RKO (cell line): ENCODE measurements at regions not wholly inside any gene's neighbourhood (a gene's known extent, or its start where the extent isn't known, plus 50 kb on each side); places are given as distances from the start of the nearest gene placed in this dataset.
A peak's percentile ranks its signal among the peaks of the same experiment; 100 is the strongest.
"Not testable (repeated sequence)": the region's sequence is repeated elsewhere in the genome, so short reads cannot be mapped to it uniquely, and the experiment has no call there.

ENCODE experiments used
- DNase-seq: peaks from one replicate; pipeline ENCODE4 v3.0.0-alpha.2; 2016; ENCODE audit warnings: low spot score

DNA sequence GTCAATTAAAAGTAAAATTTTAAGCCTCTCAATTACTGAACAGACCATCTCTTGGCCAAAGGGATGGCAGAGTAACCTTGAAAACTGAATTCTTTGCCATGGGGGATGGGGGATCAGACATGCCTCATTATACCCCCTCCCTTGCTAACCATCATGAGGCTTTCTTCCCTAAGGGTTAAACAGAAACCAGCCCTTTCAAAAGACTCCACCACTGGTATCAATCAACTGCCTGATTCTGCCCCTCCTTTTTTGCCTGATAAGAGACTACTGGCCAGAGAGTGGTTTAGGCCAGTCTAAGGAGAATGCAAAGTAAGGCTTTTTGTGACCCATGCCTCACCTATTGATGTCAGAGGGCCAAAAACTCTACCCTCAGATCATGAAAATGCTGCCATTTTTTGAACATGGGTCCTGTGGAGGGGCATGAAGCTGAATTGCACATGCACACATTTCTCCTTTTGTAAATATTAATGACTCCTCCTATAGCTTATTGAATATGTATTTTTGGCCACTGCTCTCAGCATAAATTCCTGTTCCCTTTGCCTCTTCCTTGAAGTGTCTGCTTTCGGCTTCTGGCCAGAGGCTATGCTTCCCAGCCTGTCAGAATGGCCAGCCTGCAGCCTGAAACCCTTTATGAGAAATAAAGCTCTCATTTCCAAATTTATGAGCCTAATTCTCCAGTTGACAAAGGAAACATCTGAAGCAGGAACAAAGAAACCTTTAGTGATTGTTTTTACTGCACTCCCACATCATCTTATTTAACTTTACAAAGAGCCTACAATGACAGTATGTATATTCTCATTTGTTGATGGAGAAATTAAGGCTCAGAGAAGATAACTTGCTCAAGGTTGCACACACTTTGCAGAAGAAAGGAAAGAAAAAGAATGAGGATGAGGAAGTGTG lies 270.7 kb upstream of the CELF4 start:
- DNase-seq: no peak

DNA sequence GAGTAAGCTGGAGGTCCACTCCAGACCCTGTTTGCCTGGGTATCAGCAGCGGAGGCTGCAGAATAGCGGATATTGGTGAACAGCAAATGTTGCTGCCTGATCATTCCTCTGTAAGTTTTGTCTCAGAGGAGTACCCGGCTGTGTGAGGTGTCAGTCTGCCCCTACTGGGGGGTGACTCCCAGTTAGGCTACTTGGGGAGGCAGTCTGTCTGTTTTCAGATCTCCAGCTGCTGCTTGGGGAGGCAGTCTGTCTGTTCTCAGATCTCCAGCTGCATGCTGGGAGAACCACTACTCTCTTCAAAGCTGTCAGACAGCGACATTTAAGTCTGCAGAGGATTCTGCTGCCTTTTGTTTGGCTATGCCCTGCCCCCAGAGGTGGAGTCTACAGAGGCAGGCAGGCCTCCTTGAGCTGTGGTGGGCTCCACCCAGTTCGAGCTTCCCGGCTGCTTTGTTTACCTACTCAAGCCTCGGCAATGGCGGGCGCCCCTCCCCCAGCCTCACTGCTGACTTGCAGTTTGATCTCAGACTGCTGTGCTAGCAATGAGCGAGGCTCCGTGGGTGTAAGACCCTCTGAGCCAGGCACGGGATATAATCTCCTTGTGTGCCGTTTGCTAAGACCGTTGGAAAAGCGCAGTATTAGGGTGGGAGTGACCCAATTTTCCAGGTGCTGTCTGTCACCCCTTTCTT lies 266.6 kb upstream of the CELF4 start:
- DNase-seq: not testable (repeated sequence)

DNA sequence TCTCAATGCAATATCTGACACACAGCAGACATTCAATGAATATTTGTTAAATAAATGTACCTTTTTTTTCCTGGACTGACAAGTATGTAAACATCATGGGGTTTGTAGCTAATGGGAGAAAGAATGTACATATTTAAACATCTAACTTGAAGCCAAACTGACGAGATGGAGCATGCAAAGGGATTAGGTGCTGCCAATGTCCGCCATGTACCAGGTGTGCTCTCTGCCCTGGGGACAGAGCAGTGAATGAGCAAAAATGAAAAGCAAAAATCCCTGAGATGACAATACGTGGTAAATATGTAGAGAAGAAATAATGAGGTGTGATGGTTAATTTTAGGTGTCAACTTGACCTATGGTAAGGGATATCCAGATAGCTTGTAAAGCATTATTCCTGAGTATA lies 247.4 kb upstream of the CELF4 start:
- DNase-seq: no peak

DNA sequence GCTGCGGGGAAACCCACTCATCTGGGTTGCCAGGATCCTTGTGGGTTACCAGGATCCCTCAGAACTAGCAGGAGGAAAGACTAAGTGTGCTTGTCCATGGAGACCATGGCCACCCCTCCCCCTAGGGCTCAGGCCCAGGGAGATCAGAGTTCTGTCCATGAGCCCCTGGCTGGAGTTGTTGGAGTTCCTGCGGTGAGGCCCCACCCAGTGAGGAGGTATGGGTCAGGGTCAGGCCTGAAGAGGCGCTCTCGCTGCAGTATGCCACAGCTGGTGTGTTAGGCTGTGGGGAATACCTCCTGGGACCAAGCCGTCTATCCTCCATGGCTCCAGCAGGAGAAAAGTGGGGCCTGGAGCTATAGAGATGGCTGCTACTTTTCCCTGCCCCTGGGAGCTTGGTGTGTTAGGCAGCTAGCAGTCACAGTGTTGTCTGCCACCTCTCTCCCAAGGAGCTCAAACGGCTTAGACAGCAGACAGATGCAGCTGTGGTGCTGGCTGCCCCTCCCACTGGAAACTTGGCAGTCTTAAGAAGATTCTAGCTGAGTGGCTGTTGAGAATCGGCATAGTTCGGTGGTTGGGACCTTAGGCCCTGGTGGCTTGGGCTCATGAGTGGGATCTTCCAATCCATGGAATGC lies 240.3 kb upstream of the CELF4 start:
- no peak for DNase-seq

DNA sequence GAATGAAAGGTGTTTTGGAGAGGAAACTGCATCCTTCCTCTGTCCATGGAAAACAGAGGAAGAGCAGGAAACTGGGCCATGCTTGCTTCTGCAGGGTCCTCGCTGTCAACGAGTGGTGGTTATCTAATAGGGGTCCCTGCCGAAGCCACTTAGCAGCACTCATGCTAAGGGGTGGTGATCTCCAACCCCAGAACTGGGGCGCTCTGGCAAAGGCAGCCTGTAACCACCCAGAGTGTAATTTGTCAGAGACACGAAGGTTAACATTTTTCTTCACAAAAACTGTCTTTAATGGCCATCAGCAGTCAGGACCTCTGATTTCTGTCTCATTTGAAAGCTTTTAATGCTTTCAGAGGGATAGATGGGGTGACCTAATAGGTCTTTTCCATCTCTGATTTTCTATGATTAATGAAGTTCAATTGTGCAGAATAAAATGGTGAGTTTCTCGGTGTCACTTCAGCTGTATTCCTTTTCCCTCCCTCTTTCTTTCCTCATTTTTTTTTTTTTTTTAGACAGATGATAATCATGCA lies 231.3 kb upstream of the CELF4 start:
- no peak for DNase-seq

DNA sequence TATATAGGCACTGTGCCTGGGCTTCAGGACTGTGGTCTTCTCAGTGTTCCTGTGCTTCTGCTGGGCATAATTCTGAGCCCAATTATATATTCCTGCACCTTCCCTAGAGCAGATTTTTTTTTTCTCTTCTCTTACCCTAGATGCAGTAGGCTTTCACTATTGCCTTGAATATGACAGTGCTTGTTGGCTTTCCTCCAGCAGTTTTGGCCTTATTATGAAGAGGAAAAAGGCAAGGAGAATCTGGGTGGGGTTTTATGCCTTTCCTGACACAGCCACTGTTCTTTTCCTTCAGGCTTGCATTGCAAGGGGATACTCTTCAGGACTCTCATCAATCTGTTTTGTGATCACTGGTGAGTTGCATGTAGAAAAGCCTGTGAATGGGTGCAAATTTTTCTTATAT lies 221.9 kb upstream of the CELF4 start:
- no peak for DNase-seq

DNA sequence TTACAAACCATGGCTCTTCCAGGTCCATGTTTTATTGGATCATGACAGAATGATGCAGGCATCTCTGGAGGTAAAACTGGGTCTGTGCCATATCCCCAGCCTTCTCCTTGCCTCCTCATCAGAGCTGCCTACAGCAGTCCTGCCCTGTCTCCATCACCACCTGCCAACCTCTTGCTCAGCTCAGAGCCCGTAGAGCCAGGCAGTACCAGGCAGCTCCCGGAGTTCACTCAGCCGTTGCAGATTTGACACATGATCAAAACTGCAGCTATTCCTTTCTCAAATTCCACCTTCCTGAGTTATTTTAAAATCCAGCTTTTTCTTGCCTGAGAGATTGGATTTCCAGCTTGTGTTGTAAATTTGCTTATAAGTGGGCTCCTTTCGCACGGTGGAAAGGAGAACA lies 218.2 kb upstream of the CELF4 start:
- DNase-seq: no peak

DNA sequence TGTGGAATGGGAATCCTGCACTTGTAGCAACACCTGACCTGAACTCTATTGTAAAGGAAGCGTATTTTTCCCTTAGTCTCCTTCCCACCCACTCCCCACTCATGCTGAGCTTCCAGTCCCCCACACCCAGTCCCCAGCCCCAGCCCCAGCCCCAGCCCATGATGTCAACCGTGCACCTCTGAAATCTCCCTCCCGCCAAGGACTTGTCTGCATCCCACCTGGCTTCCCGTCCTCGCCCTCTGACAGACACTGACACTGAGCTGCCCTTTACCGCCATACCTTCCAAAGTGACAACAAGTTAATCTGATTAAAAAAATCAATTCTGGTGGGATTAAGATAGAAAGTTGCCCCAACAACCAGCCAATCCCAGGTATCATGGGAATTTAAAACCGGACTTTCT lies 213.6 kb upstream of the CELF4 start:
- no peak for DNase-seq

DNA sequence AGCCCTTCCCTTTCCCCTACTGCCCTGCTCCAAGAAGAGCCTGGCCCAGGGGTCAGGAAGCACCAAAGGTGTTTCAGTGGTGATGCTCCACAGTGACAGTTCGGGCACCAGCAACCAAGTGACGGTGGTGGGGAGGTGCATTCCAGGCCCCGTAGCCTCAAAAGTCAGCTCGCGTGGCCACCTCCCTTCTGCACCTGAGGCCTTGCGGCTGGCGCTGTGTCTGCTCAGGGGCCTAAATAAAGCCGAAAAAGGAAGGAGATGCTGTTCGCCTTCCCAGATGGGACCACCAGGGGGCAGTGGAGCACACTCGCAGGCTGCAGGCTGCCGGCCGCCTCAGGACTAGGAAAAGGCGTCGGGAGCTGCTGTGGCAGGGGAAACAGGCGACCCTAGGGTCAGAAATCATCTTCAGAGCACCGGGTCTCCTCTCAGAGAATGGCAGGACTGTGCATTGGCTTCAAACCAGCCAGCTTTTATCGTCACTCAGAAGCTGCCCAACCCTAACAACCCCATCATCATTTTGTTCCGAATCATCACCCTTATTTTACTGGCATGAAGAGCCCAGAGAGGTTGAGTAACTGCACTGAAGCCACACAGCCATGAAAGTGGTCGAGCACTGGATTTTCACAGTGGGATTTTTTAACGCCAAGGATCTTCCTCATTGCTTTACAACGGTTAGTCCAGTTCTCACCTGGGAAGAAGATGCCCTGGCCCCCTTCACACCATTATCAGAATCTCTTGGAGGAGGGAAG lies 213.0 kb upstream of the CELF4 start:
- DNase-seq: peak; percentile 39

DNA sequence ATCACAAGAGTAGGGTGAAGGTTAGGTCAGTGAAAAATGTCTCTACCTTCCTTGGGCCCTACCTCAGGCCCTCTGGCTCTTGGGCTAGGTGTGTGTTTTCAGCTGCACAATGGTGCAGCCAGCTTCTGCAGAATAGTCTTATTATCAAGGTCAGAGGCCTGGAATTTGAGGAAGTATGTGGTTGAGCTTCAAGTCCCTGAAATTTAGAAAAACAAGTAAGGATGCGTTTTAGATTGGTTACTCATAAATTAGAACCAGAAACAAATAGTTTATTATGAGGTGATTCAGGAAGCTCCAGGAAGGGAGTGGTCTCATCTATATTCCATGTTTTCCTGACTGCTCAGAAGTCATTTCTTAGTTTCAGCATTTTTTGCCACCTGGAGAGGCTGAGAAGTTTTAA lies 204.2 kb upstream of the CELF4 start:
- no peak for DNase-seq

DNA sequence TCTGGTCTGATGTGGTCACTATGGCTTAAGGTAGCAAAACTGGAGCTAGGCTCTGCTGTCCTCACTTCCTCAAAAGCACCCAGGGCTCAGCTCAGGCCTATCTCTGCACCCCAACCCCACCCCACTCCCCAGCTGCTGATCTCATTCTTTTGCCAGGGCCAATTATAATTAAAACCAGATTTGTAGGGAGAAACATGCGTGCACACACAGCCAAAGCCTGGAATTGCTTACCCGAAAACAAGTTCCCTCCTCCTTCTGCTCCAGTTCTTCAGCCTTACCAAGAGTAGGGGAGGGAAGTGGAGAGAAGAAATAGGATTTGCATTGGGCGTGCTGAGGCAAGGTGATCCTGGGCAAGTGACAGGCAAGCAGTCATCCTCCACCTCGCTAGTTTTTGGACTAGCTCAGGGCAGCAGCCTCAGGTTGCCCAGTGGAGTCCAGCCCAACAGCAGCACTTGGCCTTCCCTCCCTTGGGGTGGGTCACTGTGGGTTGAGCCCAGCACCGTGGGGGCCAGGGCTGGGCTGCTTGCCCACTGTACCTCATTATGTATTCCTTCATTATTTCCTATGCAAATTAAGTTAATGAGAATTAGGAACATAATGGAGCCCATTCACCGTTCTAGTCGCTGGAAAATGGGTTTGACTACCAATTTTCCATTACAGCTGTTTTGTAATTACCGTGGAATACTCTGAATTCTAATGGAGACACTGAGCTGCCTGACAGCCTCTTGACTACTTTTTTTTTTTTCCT lies 199.1 kb upstream of the CELF4 start:
- no peak for DNase-seq

DNA sequence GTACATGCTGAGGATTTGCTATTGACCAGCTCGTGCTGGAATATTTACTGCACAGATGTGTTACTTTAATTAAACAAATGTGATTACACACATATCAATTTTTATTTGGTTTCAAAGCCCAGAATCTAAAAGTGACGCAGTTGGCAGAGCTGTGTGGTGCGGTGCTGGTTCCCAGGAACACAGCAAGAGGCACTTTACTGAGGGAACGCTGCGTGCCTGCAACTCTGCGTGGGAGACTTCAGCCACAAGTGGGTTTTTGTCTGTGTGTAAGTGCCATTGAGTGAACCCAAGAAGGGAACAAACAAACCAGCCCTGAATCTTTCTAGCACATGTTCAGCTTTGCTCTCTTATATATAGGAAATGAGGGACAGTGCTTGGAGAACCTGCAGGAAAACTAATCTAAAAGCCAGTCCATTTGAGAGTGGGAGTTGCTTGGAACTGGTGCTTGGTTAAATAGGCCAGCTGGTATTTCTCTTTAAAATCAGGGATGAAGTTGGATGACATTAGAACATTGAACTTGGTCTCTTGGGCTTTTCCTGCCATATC lies 196.6 kb upstream of the CELF4 start:
- DNase-seq: no peak

DNA sequence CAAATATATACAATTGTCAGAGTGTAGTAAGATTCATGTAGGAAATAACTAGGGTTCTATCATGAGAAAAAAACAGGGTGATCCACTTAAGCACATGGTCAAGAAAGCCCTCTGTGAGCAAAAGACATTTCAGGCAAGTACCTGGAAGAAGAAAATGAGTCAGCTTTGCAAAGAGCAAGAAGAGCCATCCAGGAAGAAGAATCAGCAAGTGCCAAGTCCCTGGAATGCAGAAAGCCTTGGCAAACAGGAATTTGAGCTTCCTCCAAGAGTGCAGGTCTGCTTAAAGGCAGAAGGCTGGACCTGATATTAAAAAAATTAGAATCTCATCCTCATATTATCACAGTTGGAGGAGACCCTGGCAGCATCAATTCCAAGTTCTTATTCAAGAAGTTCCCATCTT lies 188.5 kb upstream of the CELF4 start:
- no peak for DNase-seq

DNA sequence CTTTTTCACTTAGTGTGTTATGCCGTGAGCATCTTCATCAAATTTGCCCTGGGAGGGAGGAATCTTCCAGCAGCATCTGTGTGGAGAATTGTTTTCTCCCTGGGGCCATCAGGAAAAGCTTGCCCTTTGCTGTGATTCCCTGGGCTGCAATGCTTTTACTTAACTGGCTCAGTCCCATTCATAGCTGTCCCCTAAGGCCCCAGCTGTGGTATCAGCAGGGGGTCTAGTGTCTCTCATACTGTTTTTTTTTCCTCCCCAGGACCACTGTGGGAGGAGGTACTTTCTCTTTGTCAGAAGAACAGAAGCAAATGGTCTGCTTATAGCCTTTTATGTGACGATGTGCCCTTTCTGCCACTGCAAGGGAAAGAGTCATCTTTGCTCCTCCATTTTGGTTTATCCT lies 176.8 kb upstream of the CELF4 start:
- DNase-seq: no peak

DNA sequence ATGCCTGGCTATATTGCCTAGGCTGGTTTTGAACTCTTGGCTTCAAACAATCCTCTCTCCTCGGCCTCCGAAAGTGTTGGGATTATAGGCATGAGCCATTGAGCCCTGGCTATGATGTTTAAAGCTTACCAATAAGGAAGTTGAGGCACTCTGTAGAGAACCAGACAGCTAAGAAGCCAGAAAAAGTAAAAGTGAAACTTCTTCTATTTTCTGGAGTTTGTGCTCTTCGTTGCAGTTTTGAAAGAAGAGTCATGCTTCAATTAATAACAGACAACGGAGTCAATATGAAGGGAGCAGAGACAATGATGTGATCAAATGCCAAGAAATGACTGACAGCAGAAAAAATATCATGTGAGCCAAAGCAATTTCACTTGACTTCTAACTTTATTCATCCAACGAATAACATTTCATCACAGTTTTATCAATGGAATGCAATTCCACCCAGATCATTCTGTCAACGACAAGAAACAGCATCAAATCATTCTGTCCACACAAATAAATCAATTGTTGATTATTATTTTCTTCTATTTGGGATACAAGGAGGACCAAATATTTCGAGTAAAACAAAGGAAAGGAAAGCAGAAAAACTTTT lies 175.5 kb upstream of the CELF4 start:
- no peak for DNase-seq

DNA sequence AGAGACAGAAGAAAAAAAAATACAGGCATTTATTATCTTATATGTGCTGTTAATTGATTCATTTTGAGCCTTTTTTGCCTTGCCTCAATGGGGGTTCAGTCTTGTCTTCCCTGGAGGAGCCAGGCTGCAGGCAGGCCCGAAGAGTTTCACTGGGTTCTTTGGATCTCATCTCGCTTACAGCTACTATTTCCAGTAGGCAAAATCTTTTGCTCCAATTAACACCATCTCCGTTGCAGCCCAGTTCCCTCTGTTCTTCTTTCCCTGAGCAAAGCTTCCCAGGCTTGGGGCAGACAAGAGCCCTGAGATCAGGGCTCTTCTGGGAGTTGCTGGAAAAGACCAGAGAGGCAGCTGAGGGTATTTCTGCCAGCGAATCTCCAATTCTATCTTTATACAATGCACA lies 168.8 kb upstream of the CELF4 start:
- DNase-seq: no peak

DNA sequence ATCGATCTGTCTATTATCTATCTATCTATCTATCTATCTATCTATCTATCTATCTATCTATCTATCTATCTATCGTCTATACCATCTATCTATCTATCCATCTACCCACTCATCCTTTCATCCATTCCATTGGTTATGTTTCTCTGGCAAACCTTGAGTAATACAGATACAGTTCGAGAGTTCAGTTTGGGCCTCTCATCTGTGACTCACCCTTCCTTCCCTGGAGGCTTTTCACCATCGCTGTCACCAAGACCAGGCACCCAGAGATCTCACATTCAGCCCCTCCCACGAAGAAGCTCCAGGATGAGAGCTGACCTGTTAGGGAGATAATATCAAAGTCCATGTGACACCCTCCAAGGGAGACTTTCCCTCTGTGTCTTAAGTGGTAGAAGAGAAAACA lies 164.1 kb upstream of the CELF4 start:
- DNase-seq: no peak

DNA sequence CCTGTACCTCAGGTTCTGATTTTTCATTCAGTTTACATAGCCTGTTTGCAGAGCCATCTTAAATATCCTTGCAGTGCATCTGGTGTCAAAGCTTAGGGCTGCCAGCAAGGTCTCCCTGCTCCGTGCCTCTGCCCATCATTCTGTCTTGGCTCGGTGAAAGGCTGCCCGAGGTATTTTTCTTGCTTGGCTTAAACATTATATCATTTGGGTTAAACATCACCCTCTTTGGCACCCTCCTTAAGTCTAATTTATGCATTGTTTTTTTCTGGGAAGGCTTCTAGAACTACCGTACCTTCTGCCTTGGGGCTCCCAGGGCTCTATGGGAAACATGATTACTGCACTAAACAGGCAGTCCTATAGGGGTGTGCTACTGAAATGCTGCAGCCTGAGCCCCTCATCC lies 158.6 kb upstream of the CELF4 start:
- DNase-seq: no peak

DNA sequence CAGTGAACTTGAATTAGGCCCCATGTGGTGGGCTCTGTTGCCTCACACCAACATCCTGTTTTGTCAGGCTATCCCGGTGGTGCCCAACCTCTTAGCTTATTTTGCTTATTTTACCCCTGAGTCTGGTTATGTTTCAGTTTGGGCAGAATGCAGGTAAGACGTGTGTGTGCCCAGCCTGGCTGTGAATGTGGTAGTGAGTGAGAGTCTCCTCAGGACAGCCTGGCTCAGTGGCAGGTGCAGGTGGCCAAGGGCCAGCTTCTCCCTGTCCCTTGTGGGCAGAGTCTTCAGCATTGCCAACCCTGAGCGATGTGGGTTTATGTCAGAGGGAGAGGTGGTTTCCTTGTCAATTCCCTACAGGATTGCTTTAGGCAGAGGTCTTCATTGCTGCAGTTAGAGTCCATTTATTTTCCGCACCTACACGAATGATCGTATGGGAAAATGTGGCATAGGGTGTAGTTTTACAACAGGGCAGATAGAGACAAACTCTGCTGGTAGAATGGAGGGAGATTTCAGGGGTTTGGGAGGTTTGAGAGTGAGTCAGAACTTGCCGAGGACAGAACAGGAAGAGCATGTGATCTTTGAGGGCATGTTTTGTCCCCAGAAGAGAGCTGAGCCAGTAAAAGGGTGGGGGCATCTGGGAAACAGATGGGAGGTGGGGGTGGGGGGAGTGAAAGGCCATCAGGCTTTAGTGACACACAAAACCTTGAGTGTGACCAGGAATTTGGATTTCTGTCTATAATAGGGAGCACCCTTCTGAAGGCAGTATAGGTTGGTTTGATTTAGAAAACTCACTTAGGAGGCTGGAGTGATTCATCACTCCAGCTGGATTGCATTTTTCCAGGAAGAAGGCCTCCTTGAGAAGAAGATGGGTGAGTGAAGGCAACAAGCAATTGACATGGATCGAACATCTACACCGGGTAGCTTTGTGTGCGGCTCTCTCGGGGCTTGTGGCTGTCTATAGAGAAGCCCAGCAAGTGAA lies 156.2 kb upstream of the CELF4 start:
- DNase-seq: no peak

DNA sequence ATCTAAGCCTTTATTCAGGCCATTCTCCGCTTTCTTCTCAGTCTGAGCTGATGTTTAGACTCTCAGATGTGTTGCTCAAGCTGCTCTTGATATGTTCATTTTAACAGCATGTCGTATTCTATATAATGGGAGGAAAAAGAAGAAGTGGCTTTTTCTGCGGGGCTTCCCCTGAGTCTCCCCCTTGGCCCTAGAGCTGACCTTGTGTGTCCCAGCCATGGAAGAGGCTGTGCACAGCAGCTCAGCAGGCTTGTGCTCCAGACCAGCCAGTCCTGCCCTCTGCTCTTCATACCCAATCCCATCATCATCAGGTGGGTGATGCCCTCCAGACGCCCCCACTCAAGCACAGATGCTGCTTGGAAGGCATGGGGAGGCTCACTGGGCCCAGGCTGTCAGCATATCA lies 155.1 kb upstream of the CELF4 start:
- no peak for DNase-seq
